GM23338 (cell line): ENCODE measurements at regions not wholly inside any gene's neighbourhood (a gene's known extent, or its start where the extent isn't known, plus 50 kb on each side); places are given as distances from the start of the nearest gene placed in this dataset.

Experiments used
- ATAC-seq: fragments of 200-7000 bp; cut with Tn5 transposase; 3 replicates; pipeline ENCODE4 v1.9.1; 2020
- DNase-seq: peaks from one replicate; pipeline ENCODE4 v3.0.0-alpha.2; 2015; ENCODE audit warnings: low spot score
- H2AFZ ChIP-seq: fragments of 200-600 bp; sonication (generic); 2 replicates; pipeline ENCODE4 v1.8.0; 2016; ENCODE audit warnings: antibody characterized with exemption, mild to moderate bottlenecking, moderate library complexity
- H3F3A ChIP-seq: fragments of 200-600 bp; sonication (generic); replicated peaks from 2 replicates; pipeline ENCODE4 v1.8.0; 2017; ENCODE audit warnings: antibody characterized with exemption, mixed run types, low read depth
- H3K27ac ChIP-seq: fragments of 200-600 bp; sonication (generic); 2 replicates; pipeline ENCODE4 v1.6.1; 2016; ENCODE audit warnings: low read depth
- H3K27me3 ChIP-seq: fragments of 200-600 bp; sonication (generic); 2 replicates; pipeline ENCODE4 v1.8.0; 2016; ENCODE audit warnings: mild to moderate bottlenecking, mixed run types, moderate library complexity; ENCODE audit not compliant: insufficient read depth
- H3K36me3 ChIP-seq: fragments of 200-600 bp; sonication (generic); 2 replicates; pipeline ENCODE4 v1.8.0; 2016; ENCODE audit warnings: mild to moderate bottlenecking; ENCODE audit not compliant: insufficient read depth
- H3K4me1 ChIP-seq: fragments of 200-600 bp; sonication (generic); 2 replicates; pipeline ENCODE4 v1.8.0; 2016; ENCODE audit warnings: mild to moderate bottlenecking, moderate library complexity; ENCODE audit not compliant: insufficient read depth
- H3K4me2 ChIP-seq: fragments of 200-600 bp; sonication (generic); 2 replicates; pipeline ENCODE4 v1.7.1; 2017; ENCODE audit warnings: mixed run types
- H3K4me3 ChIP-seq: fragments of 200-600 bp; sonication (generic); 2 replicates; pipeline ENCODE4 v1.6.1; 2016; ENCODE audit warnings: mixed run types
- H3K79me2 ChIP-seq: fragments of 200-600 bp; sonication (generic); replicated peaks from 2 replicates; pipeline ENCODE4 v1.8.0; 2017; ENCODE audit warnings: mild to moderate bottlenecking; ENCODE audit not compliant: insufficient read depth
- H3K9me2 ChIP-seq: fragments of 200-600 bp; sonication (generic); 2 replicates; pipeline ENCODE4 v1.8.0; 2017; ENCODE audit not compliant: insufficient read depth
- H4K20me1 ChIP-seq: fragments of 200-600 bp; sonication (generic); replicated peaks from 2 replicates; pipeline ENCODE4 v1.8.0; 2017; ENCODE audit warnings: mild to moderate bottlenecking; ENCODE audit not compliant: insufficient read depth
- H3K27ac Mint-ChIP-seq: 2 replicates; pipeline ENCODE4 v1.8.0; 2020; ENCODE audit warnings: inconsistent platforms, mild to moderate bottlenecking, moderate library complexity, mixed read lengths
- H3K27me3 Mint-ChIP-seq: 3 replicates; pipeline ENCODE4 v1.8.0; 2022; ENCODE audit warnings: low read depth, mild to moderate bottlenecking, moderate library complexity, mixed read lengths, inconsistent platforms; ENCODE audit not compliant: insufficient read depth, poor library complexity
- H3K36me3 Mint-ChIP-seq: 3 replicates; pipeline ENCODE4 v1.8.0; 2021; ENCODE audit warnings: low read depth, mild to moderate bottlenecking, inconsistent platforms, moderate library complexity, mixed read lengths
- H3K4me1 Mint-ChIP-seq: 3 replicates; pipeline ENCODE4 v1.8.0; 2020; ENCODE audit warnings: mild to moderate bottlenecking, inconsistent platforms, mixed read lengths
- H3K4me3 Mint-ChIP-seq: 3 replicates; pipeline ENCODE4 v1.8.0; 2021; ENCODE audit warnings: moderate library complexity, mild to moderate bottlenecking, inconsistent platforms, mixed read lengths
- H3K9me3 Mint-ChIP-seq: 3 replicates; pipeline ENCODE4 v1.8.0; 2020; ENCODE audit warnings: moderate library complexity, mild to moderate bottlenecking, inconsistent platforms, mixed read lengths
- CREB1 ChIP-seq: fragments of 250-450 bp; sonication (Bioruptor Pico); IDR thresholded peaks from 2 replicates; pipeline ENCODE4 v1.5.0; 2020; ENCODE audit warnings: low read depth, mild to moderate bottlenecking, moderate library complexity
- EZH2 ChIP-seq: fragments of 200-600 bp; sonication (generic); IDR thresholded peaks from one replicate; pipeline ENCODE4 v1.8.0; 2017; ENCODE audit warnings: antibody characterized with exemption, mild to moderate bottlenecking, low read depth; ENCODE audit not compliant: unreplicated experiment
- EZH2phosphoT487 ChIP-seq: fragments of 200-600 bp; sonication (generic); IDR thresholded peaks from one replicate; pipeline ENCODE4 v1.8.1; 2018; ENCODE audit warnings: antibody characterized with exemption; ENCODE audit not compliant: unreplicated experiment
- JUNB ChIP-seq: IDR thresholded peaks from one replicate; pipeline ENCODE4 v1.6.1; 2016; ENCODE audit warnings: antibody characterized with exemption; ENCODE audit not compliant: unreplicated experiment
- POLR2AphosphoS5 ChIP-seq: IDR thresholded peaks from 2 replicates; pipeline ENCODE4 v1.6.1; 2016; ENCODE audit warnings: antibody characterized with exemption, low read depth
- STAT1 ChIP-seq: IDR thresholded peaks from one replicate; pipeline ENCODE4 v1.6.1; 2016; ENCODE audit warnings: antibody characterized with exemption; ENCODE audit not compliant: unreplicated experiment
- ZNF331 ChIP-seq: fragments of 250-450 bp; sonication (Bioruptor Pico); IDR thresholded peaks from 2 replicates; pipeline ENCODE4 v1.5.0; 2020; ENCODE audit warnings: low read depth, mild to moderate bottlenecking, moderate library complexity
- TF ChIP-seq, protein P1 (sequence below), 2 experiments: fragments of 200-600 bp in 1 of 2; sonication (generic) in 1 of 2; conservative IDR thresholded peaks; 2 replicates each; pipeline versions ENCODE4 v1.5.1 to v1.6.1; 2016 to 2017; ENCODE audit warnings: antibody characterized with exemption in 2 of 2, low read depth in 2 of 2, mild to moderate bottlenecking in 2 of 2, moderate library complexity in 1 of 2
- TF ChIP-seq, protein P2 (sequence below): IDR thresholded peaks from 2 replicates; pipeline ENCODE4 v1.6.1; 2016; ENCODE audit warnings: antibody characterized with exemption
- TF ChIP-seq, protein P3 (sequence below): IDR thresholded peaks from one replicate; pipeline ENCODE4 v1.6.1; 2018; ENCODE audit warnings: antibody characterized with exemption; ENCODE audit not compliant: unreplicated experiment

DNA sequence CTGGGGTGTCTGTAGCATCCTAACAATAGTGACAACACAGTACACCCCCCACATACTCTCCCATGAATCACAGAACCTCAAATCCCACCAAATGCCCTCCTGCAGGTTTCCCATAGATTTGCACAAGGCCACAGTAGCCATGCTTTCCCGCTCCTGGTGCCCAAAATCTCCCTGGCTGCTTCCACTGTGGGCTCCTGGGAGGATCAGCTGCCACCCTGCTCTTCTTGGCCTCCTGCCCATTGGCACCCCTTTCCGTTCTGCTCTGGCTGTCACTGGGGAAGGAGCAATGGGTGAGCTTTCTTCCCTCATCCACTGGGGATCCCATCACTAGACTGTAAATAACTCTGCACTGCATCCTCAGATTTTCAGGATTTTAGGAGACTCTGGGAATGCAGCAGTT is 92.1 kb upstream of the SLC24A5 start (continued):
- TF ChIP-seq, protein P1, sequence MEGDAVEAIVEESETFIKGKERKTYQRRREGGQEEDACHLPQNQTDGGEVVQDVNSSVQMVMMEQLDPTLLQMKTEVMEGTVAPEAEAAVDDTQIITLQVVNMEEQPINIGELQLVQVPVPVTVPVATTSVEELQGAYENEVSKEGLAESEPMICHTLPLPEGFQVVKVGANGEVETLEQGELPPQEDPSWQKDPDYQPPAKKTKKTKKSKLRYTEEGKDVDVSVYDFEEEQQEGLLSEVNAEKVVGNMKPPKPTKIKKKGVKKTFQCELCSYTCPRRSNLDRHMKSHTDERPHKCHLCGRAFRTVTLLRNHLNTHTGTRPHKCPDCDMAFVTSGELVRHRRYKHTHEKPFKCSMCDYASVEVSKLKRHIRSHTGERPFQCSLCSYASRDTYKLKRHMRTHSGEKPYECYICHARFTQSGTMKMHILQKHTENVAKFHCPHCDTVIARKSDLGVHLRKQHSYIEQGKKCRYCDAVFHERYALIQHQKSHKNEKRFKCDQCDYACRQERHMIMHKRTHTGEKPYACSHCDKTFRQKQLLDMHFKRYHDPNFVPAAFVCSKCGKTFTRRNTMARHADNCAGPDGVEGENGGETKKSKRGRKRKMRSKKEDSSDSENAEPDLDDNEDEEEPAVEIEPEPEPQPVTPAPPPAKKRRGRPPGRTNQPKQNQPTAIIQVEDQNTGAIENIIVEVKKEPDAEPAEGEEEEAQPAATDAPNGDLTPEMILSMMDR (conservative IDR thresholded peaks at IDR 0.05; ENCODE audit: low read depth in 2 of 2), result no peak
- TF ChIP-seq JUNB, result no peak
- TF ChIP-seq STAT1, result no peak
- no peak for TF ChIP-seq CREB1 (CRISPR knock-in tag)
- TF ChIP-seq, protein P2, sequence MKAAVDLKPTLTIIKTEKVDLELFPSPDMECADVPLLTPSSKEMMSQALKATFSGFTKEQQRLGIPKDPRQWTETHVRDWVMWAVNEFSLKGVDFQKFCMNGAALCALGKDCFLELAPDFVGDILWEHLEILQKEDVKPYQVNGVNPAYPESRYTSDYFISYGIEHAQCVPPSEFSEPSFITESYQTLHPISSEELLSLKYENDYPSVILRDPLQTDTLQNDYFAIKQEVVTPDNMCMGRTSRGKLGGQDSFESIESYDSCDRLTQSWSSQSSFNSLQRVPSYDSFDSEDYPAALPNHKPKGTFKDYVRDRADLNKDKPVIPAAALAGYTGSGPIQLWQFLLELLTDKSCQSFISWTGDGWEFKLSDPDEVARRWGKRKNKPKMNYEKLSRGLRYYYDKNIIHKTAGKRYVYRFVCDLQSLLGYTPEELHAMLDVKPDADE, result no peak

DNA sequence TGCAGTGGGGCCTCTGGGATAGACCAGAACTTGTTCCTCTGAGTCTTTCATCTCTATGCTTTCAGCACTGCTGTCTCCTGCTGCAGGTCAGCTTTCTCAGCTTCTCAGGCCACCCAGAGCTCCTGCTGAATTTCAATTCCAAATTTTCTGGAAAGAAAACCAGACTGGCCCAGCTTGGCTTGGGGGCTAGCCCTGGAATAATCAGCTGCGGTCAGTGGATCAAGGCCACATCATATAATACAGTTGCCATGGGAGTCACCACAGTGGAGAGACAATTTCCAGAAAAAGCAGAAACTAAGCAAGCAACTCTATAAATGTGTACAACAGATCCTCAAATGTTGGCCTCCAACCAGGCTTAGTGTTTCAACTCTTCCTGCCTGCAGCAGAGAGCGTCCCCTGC is 91.1 kb upstream of the SLC24A5 start:
- ATAC-seq, result no peak
- Histone ChIP-seq H3K9me2 (peaks cover 11% of the 10 kb centered on the region), H3K4me3 (no peak overlapping the region), H3K27me3 (no peaks in the 10 kb centered on the region), H3K4me2 (no peak overlapping the region), H3F3A (no peaks in the 10 kb centered on the region), H2AFZ (no peak overlapping the region), H4K20me1 (no peaks in the 10 kb centered on the region), H3K79me2 (no peaks in the 10 kb centered on the region), H3K27ac (no peak overlapping the region), H3K36me3 (no peaks in the 10 kb centered on the region), H3K4me1 (no peaks in the 10 kb centered on the region)
- DNase-seq, result no peak
- H3K36me3 Mint-ChIP-seq, result no peaks in the 10 kb centered on the region
- no peaks in the 10 kb centered on the region for H3K9me3 Mint-ChIP-seq
- H3K4me1 Mint-ChIP-seq, result peaks cover 10% of the 10 kb centered on the region; the same call in 2 of the 3 replicates
- no peak overlapping the region for H3K27ac Mint-ChIP-seq
- no peaks in the 10 kb centered on the region for H3K27me3 Mint-ChIP-seq
- H3K4me3 Mint-ChIP-seq, result no peak overlapping the region
- TF ChIP-seq POLR2AphosphoS5 (no peak), STAT1 (no peak), ZNF331 (CRISPR knock-in tag) (no peak), JUNB (no peak), CREB1 (CRISPR knock-in tag) (no peak), EZH2 (no peak), EZH2phosphoT487 (no peak)
- TF ChIP-seq, protein P2, result no peak
- TF ChIP-seq, protein P1 (conservative IDR thresholded peaks at IDR 0.05; ENCODE audit: low read depth in 2 of 2), result no peak
- TF ChIP-seq, protein P3, sequence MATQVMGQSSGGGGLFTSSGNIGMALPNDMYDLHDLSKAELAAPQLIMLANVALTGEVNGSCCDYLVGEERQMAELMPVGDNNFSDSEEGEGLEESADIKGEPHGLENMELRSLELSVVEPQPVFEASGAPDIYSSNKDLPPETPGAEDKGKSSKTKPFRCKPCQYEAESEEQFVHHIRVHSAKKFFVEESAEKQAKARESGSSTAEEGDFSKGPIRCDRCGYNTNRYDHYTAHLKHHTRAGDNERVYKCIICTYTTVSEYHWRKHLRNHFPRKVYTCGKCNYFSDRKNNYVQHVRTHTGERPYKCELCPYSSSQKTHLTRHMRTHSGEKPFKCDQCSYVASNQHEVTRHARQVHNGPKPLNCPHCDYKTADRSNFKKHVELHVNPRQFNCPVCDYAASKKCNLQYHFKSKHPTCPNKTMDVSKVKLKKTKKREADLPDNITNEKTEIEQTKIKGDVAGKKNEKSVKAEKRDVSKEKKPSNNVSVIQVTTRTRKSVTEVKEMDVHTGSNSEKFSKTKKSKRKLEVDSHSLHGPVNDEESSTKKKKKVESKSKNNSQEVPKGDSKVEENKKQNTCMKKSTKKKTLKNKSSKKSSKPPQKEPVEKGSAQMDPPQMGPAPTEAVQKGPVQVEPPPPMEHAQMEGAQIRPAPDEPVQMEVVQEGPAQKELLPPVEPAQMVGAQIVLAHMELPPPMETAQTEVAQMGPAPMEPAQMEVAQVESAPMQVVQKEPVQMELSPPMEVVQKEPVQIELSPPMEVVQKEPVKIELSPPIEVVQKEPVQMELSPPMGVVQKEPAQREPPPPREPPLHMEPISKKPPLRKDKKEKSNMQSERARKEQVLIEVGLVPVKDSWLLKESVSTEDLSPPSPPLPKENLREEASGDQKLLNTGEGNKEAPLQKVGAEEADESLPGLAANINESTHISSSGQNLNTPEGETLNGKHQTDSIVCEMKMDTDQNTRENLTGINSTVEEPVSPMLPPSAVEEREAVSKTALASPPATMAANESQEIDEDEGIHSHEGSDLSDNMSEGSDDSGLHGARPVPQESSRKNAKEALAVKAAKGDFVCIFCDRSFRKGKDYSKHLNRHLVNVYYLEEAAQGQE, result no peak
